IPS-18a (cell line): ENCODE measurements at regions not wholly inside any gene's neighbourhood (a gene's known extent, or its start where the extent isn't known, plus 50 kb on each side); places are given as distances from the start of the nearest gene placed in this dataset.

ENCODE experiments used
- H3K27ac ChIP-seq: one replicate; pipeline ENCODE4 v1.5.1; 2013; ENCODE audit warnings: low read length
- H3K27me3 ChIP-seq: one replicate; pipeline ENCODE4 v1.6.1; 2013; ENCODE audit warnings: mild to moderate bottlenecking, low read length; ENCODE audit not compliant: control insufficient read depth, insufficient read depth
- H3K36me3 ChIP-seq: one replicate; pipeline ENCODE4 v1.6.1; 2013; ENCODE audit warnings: low read depth, low read length; ENCODE audit not compliant: control insufficient read depth
- H3K4me1 ChIP-seq: one replicate; pipeline ENCODE4 v1.6.1; 2013; ENCODE audit warnings: low read depth, low read length; ENCODE audit not compliant: control insufficient read depth
- H3K4me3 ChIP-seq: one replicate; pipeline ENCODE4 v1.5.1; 2013; ENCODE audit warnings: low read length
- H3K9ac ChIP-seq: one replicate; pipeline ENCODE4 v1.6.1; 2013; ENCODE audit warnings: mild to moderate bottlenecking, low read length, moderate library complexity
- H3K9me3 ChIP-seq: one replicate; pipeline ENCODE4 v1.6.1; 2013; ENCODE audit warnings: low read depth, low read length; ENCODE audit not compliant: control insufficient read depth

- Histone ChIP-seq H3K9ac (no peak overlapping the region), H3K4me3 (no peak overlapping the region), H3K4me1 (no peaks in the 10 kb centered on the region), H3K27me3 (no peaks in the 10 kb centered on the region), H3K36me3 (no peaks in the 10 kb centered on the region), H3K27ac (no peak overlapping the region), H3K9me3 (no peaks in the 10 kb centered on the region)
Measured at GRCh38 chr3:158882445-158882844, 80.6 kb downstream of the MFSD1 start.

- Histone ChIP-seq H3K9ac (no peak overlapping the region), H3K4me1 (no peaks in the 10 kb centered on the region), H3K36me3 (no peaks in the 10 kb centered on the region), H3K4me3 (no peak overlapping the region), H3K27ac (no peak overlapping the region), H3K27me3 (no peaks in the 10 kb centered on the region), H3K9me3 (no peaks in the 10 kb centered on the region)
Measured at GRCh38 chr3:158896729-158897128, 94.9 kb downstream of the MFSD1 start.

GRCh38 chr3:158906749-158907148, 104.9 kb downstream of the MFSD1 start:
- H3K9ac ChIP-seq: no peak overlapping the region
- H3K9me3 ChIP-seq: no peaks in the 10 kb centered on the region
- H3K4me3 ChIP-seq: no peak overlapping the region
- H3K27ac ChIP-seq: no peak overlapping the region
- no peaks in the 10 kb centered on the region for H3K27me3 ChIP-seq
- peaks cover 6% of the 10 kb centered on the region for H3K4me1 ChIP-seq
- H3K36me3 ChIP-seq: no peaks in the 10 kb centered on the region

GRCh38 chr3:158908187-158908734, 106.4 kb downstream of the MFSD1 start:
- no peaks in the 10 kb centered on the region for H3K27me3 ChIP-seq
- no peak overlapping the region for H3K9ac ChIP-seq
- H3K36me3 ChIP-seq: no peaks in the 10 kb centered on the region
- no peak overlapping the region for H3K4me3 ChIP-seq
- no peaks in the 10 kb centered on the region for H3K9me3 ChIP-seq
- peaks cover 6% of the 10 kb centered on the region for H3K4me1 ChIP-seq
- H3K27ac ChIP-seq: no peak overlapping the region

- Histone ChIP-seq H3K27ac (no peak overlapping the region), H3K36me3 (no peaks in the 10 kb centered on the region), H3K4me1 (peaks cover 6% of the 10 kb centered on the region), H3K4me3 (no peak overlapping the region), H3K27me3 (no peaks in the 10 kb centered on the region), H3K9me3 (no peaks in the 10 kb centered on the region), H3K9ac (no peak overlapping the region)
Measured at GRCh38 chr3:158909870-158910269, 108.0 kb downstream of the MFSD1 start.

GRCh38 chr3:158911586-158911985, 109.7 kb downstream of the MFSD1 start:
- Histone ChIP-seq H3K9ac (no peak overlapping the region), H3K9me3 (no peaks in the 10 kb centered on the region), H3K4me3 (no peak overlapping the region), H3K4me1 (peaks cover 6% of the 10 kb centered on the region), H3K27ac (no peak overlapping the region), H3K36me3 (no peaks in the 10 kb centered on the region), H3K27me3 (no peaks in the 10 kb centered on the region)

GRCh38 chr3:158912188-158912587, 110.3 kb downstream of the MFSD1 start:
- no peak overlapping the region for H3K4me3 ChIP-seq
- H3K27me3 ChIP-seq: no peaks in the 10 kb centered on the region
- no peak overlapping the region for H3K27ac ChIP-seq
- H3K4me1 ChIP-seq: peaks cover 6% of the 10 kb centered on the region
- no peak overlapping the region for H3K9ac ChIP-seq
- H3K36me3 ChIP-seq: no peaks in the 10 kb centered on the region
- H3K9me3 ChIP-seq: no peaks in the 10 kb centered on the region

GRCh38 chr3:158912621-158913020, 110.8 kb downstream of the MFSD1 start:
- Histone ChIP-seq H3K4me3 (no peak overlapping the region), H3K4me1 (peaks cover 6% of the 10 kb centered on the region), H3K9me3 (no peaks in the 10 kb centered on the region), H3K27me3 (no peaks in the 10 kb centered on the region), H3K9ac (no peak overlapping the region), H3K36me3 (no peaks in the 10 kb centered on the region), H3K27ac (no peak overlapping the region)

- Histone ChIP-seq H3K27me3 (no peaks in the 10 kb centered on the region), H3K36me3 (no peaks in the 10 kb centered on the region), H3K9ac (no peak overlapping the region), H3K9me3 (no peaks in the 10 kb centered on the region), H3K4me1 (no peaks in the 10 kb centered on the region), H3K27ac (no peak overlapping the region), H3K4me3 (no peak overlapping the region)
Measured at GRCh38 chr3:158916111-158916510, 114.3 kb downstream of the MFSD1 start.

GRCh38 chr3:158918008-158918407, 116.2 kb downstream of the MFSD1 start:
- Histone ChIP-seq H3K4me3 (no peak overlapping the region), H3K4me1 (no peaks in the 10 kb centered on the region), H3K36me3 (no peaks in the 10 kb centered on the region), H3K27me3 (no peaks in the 10 kb centered on the region), H3K27ac (no peak overlapping the region), H3K9ac (no peak overlapping the region), H3K9me3 (no peaks in the 10 kb centered on the region)

GRCh38 chr3:158918451-158918850, 116.6 kb downstream of the MFSD1 start:
- H3K9me3 ChIP-seq: no peaks in the 10 kb centered on the region
- H3K36me3 ChIP-seq: no peaks in the 10 kb centered on the region
- no peak overlapping the region for H3K4me3 ChIP-seq
- H3K4me1 ChIP-seq: no peaks in the 10 kb centered on the region
- no peaks in the 10 kb centered on the region for H3K27me3 ChIP-seq
- H3K27ac ChIP-seq: no peak overlapping the region
- H3K9ac ChIP-seq: no peak overlapping the region

- Histone ChIP-seq H3K36me3 (no peaks in the 10 kb centered on the region), H3K9me3 (no peaks in the 10 kb centered on the region), H3K4me3 (no peak overlapping the region), H3K27ac (no peak overlapping the region), H3K4me1 (no peaks in the 10 kb centered on the region), H3K9ac (no peak overlapping the region), H3K27me3 (no peaks in the 10 kb centered on the region)
Measured at GRCh38 chr3:158920371-158920770, 118.5 kb downstream of the MFSD1 start.
